Endothelial cell of umbilical vein (primary cell): ENCODE measurements at regions not wholly inside any gene's neighbourhood (a gene's known extent, or its start where the extent isn't known, plus 50 kb on each side); places are given as distances from the start of the nearest gene placed in this dataset.
A peak's percentile ranks its signal among the peaks of the same experiment; 100 is the strongest.

Experiments
- BruUV-seq: library from RNA; stranded (reverse); fragments of 400-500 nt; replicated peaks from 2 replicates; lab custom pipeline; 2021; lab: Mats Ljungman, UMichigan
- CTCF ChIA-PET: fragments of 300-600, 350-600 bp; sonication (Branson Sonifier 250); formaldehyde crosslinking; loops from one replicate; lab custom pipeline; 2021; ENCODE audit warnings: antibody characterized with exemption, inconsistent platforms; lab: Charles Lee
- POLR2A ChIA-PET: fragments of 300-600, 350-600 bp; sonication (Branson Sonifier 250); formaldehyde crosslinking; loops from one replicate; lab custom pipeline; 2021; ENCODE audit warnings: antibody characterized with exemption, inconsistent platforms; lab: Charles Lee
- DNase-seq: peaks from one replicate; pipeline ENCODE4 v3.0.0-alpha.2; 2011; ENCODE audit warnings: low read depth, low spot score
- FAIRE-seq: peaks from 2 replicates; lab custom pipeline; 2011; peaks lifted over from hg19 to GRCh38; lab: Jason Lieb, UNC
- H2AFZ ChIP-seq: 2 replicates; pipeline ENCODE4 v1.6.0; 2012; ENCODE audit warnings: low read depth, low read length, control low read depth, inconsistent platforms
- H3K27ac ChIP-seq: 2 replicates; pipeline ENCODE4 v1.5.1; 2011; ENCODE audit warnings: low read depth, mild to moderate bottlenecking, control low read depth, low read length, moderate library complexity; ENCODE audit not compliant: insufficient read depth
- H3K27me3 ChIP-seq, 2 experiments: 2 replicates each; pipeline versions ENCODE4 v1.6.0 to v1.6.1; 2011; ENCODE audit warnings: low read length in 2 of 2, mixed read lengths in 1 of 2; ENCODE audit not compliant: control insufficient read depth in 2 of 2, insufficient read depth in 2 of 2
- H3K36me3 ChIP-seq, 2 experiments: 2 replicates in 1 of 2; 3 replicates in 1 of 2; pipeline ENCODE4 v1.5.1; 2011; ENCODE audit warnings: low read length in 2 of 2, mild to moderate bottlenecking in 1 of 2, moderate library complexity in 1 of 2; ENCODE audit not compliant: control insufficient read depth in 2 of 2, insufficient read depth in 2 of 2; ENCODE audit errors: extremely low read depth in 1 of 2
- H3K4me1 ChIP-seq: 3 replicates; pipeline ENCODE4 v1.5.1; 2011; ENCODE audit warnings: mild to moderate bottlenecking, low read length; ENCODE audit not compliant: control insufficient read depth, insufficient read depth; ENCODE audit errors: extremely low read depth
- H3K4me2 ChIP-seq: 2 replicates; pipeline ENCODE4 v1.6.1; 2011; ENCODE audit warnings: low read length, control low read depth, mixed read lengths; ENCODE audit not compliant: insufficient read depth
- H3K4me3 ChIP-seq, 3 experiments: fragments of 200-600 bp in 1 of 3; sonication (generic), shearing (Covaris generic) in 1 of 3; replicated peaks in 1 of 3; 2 replicates each; pipeline ENCODE4 v1.5.1; 2011 to 2016; ENCODE audit warnings: control low read depth in 3 of 3, low read length in 3 of 3, mild to moderate bottlenecking in 2 of 3, inconsistent platforms in 1 of 3, low read depth in 1 of 3, moderate library complexity in 1 of 3; ENCODE audit not compliant: insufficient read depth in 1 of 3
- H3K79me2 ChIP-seq: 2 replicates; pipeline ENCODE4 v1.6.0; 2012; ENCODE audit warnings: low read length, inconsistent platforms; ENCODE audit not compliant: control insufficient read depth, insufficient read depth
- H3K9ac ChIP-seq: replicated peaks from 2 replicates; pipeline ENCODE3; 2011; ENCODE audit warnings: low read length, control low read depth; ENCODE audit not compliant: insufficient read depth; ENCODE audit errors: extremely low read depth
- H3K9me1 ChIP-seq: replicated peaks from 3 replicates; pipeline ENCODE4 v1.6.0; 2011; ENCODE audit warnings: mild to moderate bottlenecking, low read length; ENCODE audit not compliant: control insufficient read depth, insufficient read depth; ENCODE audit errors: extremely low read depth
- H3K9me3 ChIP-seq: replicated peaks from 2 replicates; pipeline ENCODE4 v1.5.1; 2012; ENCODE audit warnings: low read length, inconsistent platforms; ENCODE audit not compliant: control insufficient read depth, insufficient read depth
- H4K20me1 ChIP-seq: replicated peaks from 2 replicates; pipeline ENCODE3; 2011; ENCODE audit warnings: mild to moderate bottlenecking, low read length; ENCODE audit not compliant: control insufficient read depth, insufficient read depth; ENCODE audit errors: extremely low read depth
- FOS ChIP-seq: IDR thresholded peaks from 2 replicates; pipeline ENCODE4 v1.6.1; 2011; ENCODE audit warnings: mild to moderate bottlenecking, low read length, moderate library complexity, borderline replicate concordance; ENCODE audit not compliant: insufficient read depth
- GATA2 ChIP-seq: IDR thresholded peaks from 2 replicates; pipeline ENCODE4 v1.7.0; 2011; ENCODE audit warnings: low read depth, mild to moderate bottlenecking, moderate library complexity, mixed read lengths, low read length; ENCODE audit not compliant: insufficient read length, insufficient read depth
- dilution Hi-C: fragments of 300-500 bp; cut with MboI; formaldehyde crosslinking; loops from one replicate; pipeline ENCODE4 v1.15.0; 2019; ENCODE audit warnings: low sequenced_read_pairs; ENCODE audit not compliant: extremely low pct_ligation_motif_present
- intact Hi-C: fragments of 100-400 bp; cut with micrococcal nuclease; formaldehyde crosslinking; loops from one replicate; pipeline ENCODE4 v1.10.0; 2022
- TF ChIP-seq, protein P1 (sequence below), 2 donors: IDR thresholded peaks; 1 replicate in 1 of 2; 2 replicates in 1 of 2; pipeline ENCODE4 v1.5.1; 2011; ENCODE audit warnings: low read length in 2 of 2, mild to moderate bottlenecking in 2 of 2, moderate library complexity in 2 of 2, control low read depth in 1 of 2, inconsistent platforms in 1 of 2, low read depth in 1 of 2; ENCODE audit not compliant: insufficient read depth in 1 of 2; ENCODE audit errors: extremely low read depth in 1 of 2

DNA sequence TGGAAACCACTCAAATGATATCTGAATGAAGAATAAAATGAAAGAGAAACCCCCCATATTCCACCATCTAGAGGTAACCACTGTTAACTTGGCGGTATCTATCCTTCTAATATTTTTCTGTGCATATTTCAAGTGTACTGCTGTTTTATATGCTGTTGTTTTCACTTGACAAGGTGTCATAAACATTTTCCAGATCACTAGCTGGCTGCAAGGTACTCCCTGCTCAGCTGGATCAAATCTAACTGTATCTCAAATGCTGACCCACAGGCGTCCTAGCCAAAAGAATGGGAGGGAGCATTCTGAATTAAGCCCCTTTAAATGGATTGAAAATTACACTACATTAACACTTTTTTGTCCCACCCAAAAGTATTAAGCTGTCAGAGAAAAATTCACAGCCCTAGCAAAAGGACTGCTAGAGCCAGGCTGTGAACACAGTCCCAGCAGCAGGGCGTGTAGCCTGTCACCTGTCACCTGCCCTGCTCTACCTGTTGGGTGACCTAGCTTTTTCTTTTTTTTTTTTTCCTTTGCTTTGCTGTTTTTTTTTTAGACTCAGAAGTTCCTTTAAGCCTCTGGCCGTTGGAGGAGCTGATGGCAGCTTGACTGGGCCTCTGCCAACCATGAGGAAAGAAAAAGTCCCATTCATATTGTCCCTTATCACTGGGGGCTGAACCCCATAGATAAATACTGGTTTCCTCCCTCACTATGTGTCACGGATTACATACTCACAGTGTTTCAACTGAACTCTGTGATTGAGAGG, 93.7 kb upstream of the TSC22D2 start:
- H3K27me3 ChIP-seq: no peaks in the 10 kb centered on the region
- POLR2A ChIA-PET: no interaction called here
- peak; percentile 12 for TF ChIP-seq GATA2
- TF ChIP-seq, protein P1, sequence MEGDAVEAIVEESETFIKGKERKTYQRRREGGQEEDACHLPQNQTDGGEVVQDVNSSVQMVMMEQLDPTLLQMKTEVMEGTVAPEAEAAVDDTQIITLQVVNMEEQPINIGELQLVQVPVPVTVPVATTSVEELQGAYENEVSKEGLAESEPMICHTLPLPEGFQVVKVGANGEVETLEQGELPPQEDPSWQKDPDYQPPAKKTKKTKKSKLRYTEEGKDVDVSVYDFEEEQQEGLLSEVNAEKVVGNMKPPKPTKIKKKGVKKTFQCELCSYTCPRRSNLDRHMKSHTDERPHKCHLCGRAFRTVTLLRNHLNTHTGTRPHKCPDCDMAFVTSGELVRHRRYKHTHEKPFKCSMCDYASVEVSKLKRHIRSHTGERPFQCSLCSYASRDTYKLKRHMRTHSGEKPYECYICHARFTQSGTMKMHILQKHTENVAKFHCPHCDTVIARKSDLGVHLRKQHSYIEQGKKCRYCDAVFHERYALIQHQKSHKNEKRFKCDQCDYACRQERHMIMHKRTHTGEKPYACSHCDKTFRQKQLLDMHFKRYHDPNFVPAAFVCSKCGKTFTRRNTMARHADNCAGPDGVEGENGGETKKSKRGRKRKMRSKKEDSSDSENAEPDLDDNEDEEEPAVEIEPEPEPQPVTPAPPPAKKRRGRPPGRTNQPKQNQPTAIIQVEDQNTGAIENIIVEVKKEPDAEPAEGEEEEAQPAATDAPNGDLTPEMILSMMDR (IDR thresholded peaks at IDR 0.05; ENCODE audit: extremely low read depth in 1 of 2, insufficient read depth in 1 of 2, low read depth in 1 of 2, low read length in 2 of 2): no peak
- intact Hi-C loops: no loop called here
- no peak overlapping the region for H2AFZ ChIP-seq
- no peaks in the 10 kb centered on the region for H3K9me1 ChIP-seq
- H3K4me2 ChIP-seq: no peak overlapping the region
- dilution Hi-C loops: no loop called here
- no TSS peak for BruUV-seq
- H4K20me1 ChIP-seq: no peaks in the 10 kb centered on the region
- DNase-seq: peak; percentile 17
- H3K27ac ChIP-seq: no peak overlapping the region
- no peaks in the 10 kb centered on the region for H3K79me2 ChIP-seq
- H3K9me3 ChIP-seq: no peaks in the 10 kb centered on the region
- FAIRE-seq: no peak
- no peak overlapping the region for H3K4me3 ChIP-seq
- H3K9ac ChIP-seq: no peak overlapping the region
- H3K4me1 ChIP-seq: peaks cover 4% of the 10 kb centered on the region
- CTCF ChIA-PET: interaction anchor here (1.1 to 2.5 kb wide), 7 partner anchors 8 to 181 kb away, joined by 3 to 12 read pairs (median 3); no protein-coding TSS in a partner anchor
- no peaks in the 10 kb centered on the region for H3K36me3 ChIP-seq

DNA sequence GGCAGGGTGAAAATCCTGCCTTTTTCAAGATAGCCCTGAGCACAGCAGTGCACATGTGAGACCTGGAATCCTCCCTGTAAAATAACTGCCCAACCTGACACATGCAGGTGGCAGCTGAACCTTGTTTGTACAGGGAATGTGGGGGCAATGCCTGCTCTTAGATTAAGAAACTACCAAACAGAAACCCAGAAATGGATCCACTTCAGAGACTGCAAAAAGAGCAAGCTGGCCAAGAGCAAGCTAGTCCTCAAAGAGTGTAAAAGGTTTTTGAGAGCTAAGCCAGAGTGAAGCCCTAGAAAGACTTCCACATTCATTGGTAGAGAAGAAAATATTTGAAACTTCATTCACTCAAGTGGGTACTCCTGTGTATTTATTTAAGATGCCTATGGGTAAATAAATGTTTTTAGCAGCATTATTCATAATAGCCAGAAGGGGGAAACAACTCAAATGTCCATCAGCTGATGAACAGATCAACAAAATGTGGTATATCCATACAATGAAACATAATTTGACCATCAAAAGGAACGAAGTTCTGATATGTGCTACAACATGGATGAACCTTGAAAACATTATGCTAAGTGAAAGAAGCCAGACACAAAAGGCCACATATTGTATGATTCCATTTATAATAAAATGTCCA, 96.0 kb upstream of the TSC22D2 start:
- Histone ChIP-seq H3K27ac (no peak overlapping the region), H2AFZ (no peak overlapping the region), H3K9me1 (no peaks in the 10 kb centered on the region), H3K4me3 (no peak overlapping the region), H3K9me3 (no peaks in the 10 kb centered on the region), H3K4me1 (peaks cover 4% of the 10 kb centered on the region), H3K36me3 (no peaks in the 10 kb centered on the region), H3K79me2 (no peaks in the 10 kb centered on the region), H3K9ac (no peak overlapping the region), H3K4me2 (no peak overlapping the region), H3K27me3 (no peaks in the 10 kb centered on the region), H4K20me1 (no peaks in the 10 kb centered on the region)
- no peak for TF ChIP-seq FOS
- dilution Hi-C loops: no loop called here
- DNase-seq (no peak), FAIRE-seq (no peak)
- ChIA-PET CTCF (interaction anchor here (0.6 to 1.1 kb wide), 4 partner anchors 37 to 183 kb away, joined by 3 to 4 read pairs (median 3); no protein-coding TSS in a partner anchor), POLR2A (no interaction called here)
- intact Hi-C loops: no loop called here
- no TSS peak for BruUV-seq
